GM23338 (cell line): ENCODE measurements at regions not wholly inside any gene's neighbourhood (a gene's known extent, or its start where the extent isn't known, plus 50 kb on each side); places are given as distances from the start of the nearest gene placed in this dataset.

ENCODE experiments used
- CREB1 ChIP-seq: fragments of 250-450 bp; sonication (Bioruptor Pico); IDR thresholded peaks from 2 replicates; pipeline ENCODE4 v1.5.0; 2020; ENCODE audit warnings: low read depth, mild to moderate bottlenecking, moderate library complexity
- CTCF ChIP-seq, 2 experiments: fragments of 200-600 bp in 1 of 2; sonication (generic) in 1 of 2; conservative IDR thresholded peaks; 2 replicates each; pipeline versions ENCODE4 v1.5.1 to v1.6.1; 2016 to 2017; ENCODE audit warnings: antibody characterized with exemption in 2 of 2, low read depth in 2 of 2, mild to moderate bottlenecking in 2 of 2, moderate library complexity in 1 of 2
- ETS1 ChIP-seq: IDR thresholded peaks from 2 replicates; pipeline ENCODE4 v1.6.1; 2016; ENCODE audit warnings: antibody characterized with exemption
- EZH2 ChIP-seq: fragments of 200-600 bp; sonication (generic); IDR thresholded peaks from one replicate; pipeline ENCODE4 v1.8.0; 2017; ENCODE audit warnings: antibody characterized with exemption, mild to moderate bottlenecking, low read depth; ENCODE audit not compliant: unreplicated experiment
- EZH2phosphoT487 ChIP-seq: fragments of 200-600 bp; sonication (generic); IDR thresholded peaks from one replicate; pipeline ENCODE4 v1.8.1; 2018; ENCODE audit warnings: antibody characterized with exemption; ENCODE audit not compliant: unreplicated experiment
- JUNB ChIP-seq: IDR thresholded peaks from one replicate; pipeline ENCODE4 v1.6.1; 2016; ENCODE audit warnings: antibody characterized with exemption; ENCODE audit not compliant: unreplicated experiment
- NANOG ChIP-seq: IDR thresholded peaks from 2 replicates; pipeline ENCODE4 v1.6.1; 2016; ENCODE audit warnings: antibody characterized with exemption, borderline replicate concordance
- POLR2AphosphoS5 ChIP-seq: IDR thresholded peaks from 2 replicates; pipeline ENCODE4 v1.6.1; 2016; ENCODE audit warnings: antibody characterized with exemption, low read depth
- REST ChIP-seq: IDR thresholded peaks from one replicate; pipeline ENCODE4 v1.6.1; 2018; ENCODE audit warnings: antibody characterized with exemption; ENCODE audit not compliant: unreplicated experiment
- STAT1 ChIP-seq: IDR thresholded peaks from one replicate; pipeline ENCODE4 v1.6.1; 2016; ENCODE audit warnings: antibody characterized with exemption; ENCODE audit not compliant: unreplicated experiment
- ZNF331 ChIP-seq: fragments of 250-450 bp; sonication (Bioruptor Pico); IDR thresholded peaks from 2 replicates; pipeline ENCODE4 v1.5.0; 2020; ENCODE audit warnings: low read depth, mild to moderate bottlenecking, moderate library complexity

GRCh38 chr10:20970044-20970443 lies 72.9 kb upstream of the NEBL start:
- TF ChIP-seq CTCF (conservative IDR thresholded peaks at IDR 0.05; ENCODE audit: low read depth in 2 of 2) (no peak), EZH2 (no peak), EZH2phosphoT487 (no peak), ZNF331 (CRISPR knock-in tag) (no peak), CREB1 (CRISPR knock-in tag) (no peak), POLR2AphosphoS5 (no peak), JUNB (no peak), REST (no peak), ETS1 (no peak), NANOG (no peak), STAT1 (no peak)
